SK-N-SH treated with all-trans-retinoic acid at 6 μM for 48 hours (cell line): ENCODE measurements at regions not wholly inside any gene's neighbourhood (a gene's known extent, or its start where the extent isn't known, plus 50 kb on each side); places are given as distances from the start of the nearest gene placed in this dataset.

Experiments
- ATAC-seq: fragments of 200-7000 bp; cut with Tn5 transposase; 3 replicates; pipeline ENCODE4 v1.9.1; 2020; ENCODE audit warnings: mild to moderate bottlenecking, moderate library complexity
- ARNTL ChIP-seq: fragments of 450-650 bp; formaldehyde crosslinking; IDR thresholded peaks from 2 replicates; pipeline ENCODE4 v1.5.0; 2020; ENCODE audit warnings: low read depth, mild to moderate bottlenecking, moderate library complexity, borderline replicate concordance
- BACH2 ChIP-seq: fragments of 250-450 bp; sonication (Bioruptor Pico); IDR thresholded peaks from 2 replicates; pipeline ENCODE4 v1.9.0; 2021; ENCODE audit warnings: mild to moderate bottlenecking, borderline replicate concordance
- CREB5 ChIP-seq: fragments of 250-450 bp; sonication (Bioruptor Pico); IDR thresholded peaks from 2 replicates; pipeline ENCODE4 v1.5.1; 2020; ENCODE audit warnings: low read depth, mild to moderate bottlenecking, moderate library complexity
- CSDC2 ChIP-seq: fragments of 250-450 bp; sonication (Bioruptor Pico); IDR thresholded peaks from 2 replicates; pipeline ENCODE4 v1.5.0; 2020; ENCODE audit warnings: mild to moderate bottlenecking, moderate library complexity
- ESRRG ChIP-seq: fragments of 250-450 bp; sonication (Bioruptor Pico); IDR thresholded peaks from 2 replicates; pipeline ENCODE4 v1.6.1; 2021; ENCODE audit warnings: mild to moderate bottlenecking
- GLIS3 ChIP-seq: fragments of 250-450 bp; sonication (Bioruptor Pico); IDR thresholded peaks from 2 replicates; pipeline ENCODE4 v1.5.0; 2020; ENCODE audit warnings: mild to moderate bottlenecking, moderate library complexity
- ISL1 ChIP-seq: fragments of 250-450 bp; sonication (Bioruptor Pico); IDR thresholded peaks from 2 replicates; pipeline ENCODE4 v2.1.2; 2022; ENCODE audit warnings: mild to moderate bottlenecking, moderate library complexity
- OSR1 ChIP-seq: fragments of 250-450 bp; sonication (Bioruptor Pico); IDR thresholded peaks from 2 replicates; pipeline ENCODE4 v1.8.0; 2022; ENCODE audit warnings: moderate library complexity, mild to moderate bottlenecking, inconsistent platforms
- POU6F1 ChIP-seq: fragments of 250-450 bp; sonication (Bioruptor Pico); IDR thresholded peaks from 2 replicates; pipeline ENCODE4 v1.8.0; 2021; ENCODE audit warnings: low read depth, mild to moderate bottlenecking, moderate library complexity, borderline replicate concordance
- PPARA ChIP-seq: fragments of 250-450 bp; sonication (Bioruptor Pico); IDR thresholded peaks from 2 replicates; pipeline ENCODE4 v1.5.0; 2020; ENCODE audit warnings: mild to moderate bottlenecking, borderline replicate concordance
- TCF4 ChIP-seq: fragments of 250-450 bp; sonication (Bioruptor Pico); IDR thresholded peaks from 2 replicates; pipeline ENCODE4 v1.8.0; 2021; ENCODE audit warnings: mild to moderate bottlenecking, moderate library complexity, borderline replicate concordance
- TSHZ2 ChIP-seq: fragments of 250-450 bp; sonication (Bioruptor Pico); IDR thresholded peaks from 2 replicates; pipeline ENCODE4 v1.5.0; 2020; ENCODE audit warnings: mild to moderate bottlenecking, moderate library complexity
- ZC3H10 ChIP-seq: fragments of 250-450 bp; sonication (Bioruptor Pico); IDR thresholded peaks from 2 replicates; pipeline ENCODE4 v1.5.1; 2021; ENCODE audit warnings: mild to moderate bottlenecking, moderate library complexity
- ZFP30 ChIP-seq: fragments of 450-650 bp; formaldehyde crosslinking; IDR thresholded peaks from 2 replicates; pipeline ENCODE4 v1.5.0; 2022; ENCODE audit warnings: mild to moderate bottlenecking, moderate library complexity
- ZNF565 ChIP-seq: fragments of 450-650 bp; formaldehyde crosslinking; conservative IDR thresholded peaks from 2 replicates; pipeline ENCODE4 v1.5.0; 2020; ENCODE audit warnings: low read depth, mild to moderate bottlenecking, moderate library complexity
- ZNF70 ChIP-seq: fragments of 450-650 bp; formaldehyde crosslinking; IDR thresholded peaks from 2 replicates; pipeline ENCODE4 v1.5.0; 2020; ENCODE audit warnings: mild to moderate bottlenecking, moderate library complexity
- ZNF8 ChIP-seq: fragments of 450-650 bp; formaldehyde crosslinking; IDR thresholded peaks from 2 replicates; pipeline ENCODE4 v1.5.0; 2020; ENCODE audit warnings: mild to moderate bottlenecking, moderate library complexity
- TF ChIP-seq, protein P1 (sequence below): fragments of 250-450 bp; sonication (Bioruptor Pico); IDR thresholded peaks from 2 replicates; pipeline ENCODE4 v1.5.1; 2021; ENCODE audit warnings: mild to moderate bottlenecking, moderate library complexity

DNA sequence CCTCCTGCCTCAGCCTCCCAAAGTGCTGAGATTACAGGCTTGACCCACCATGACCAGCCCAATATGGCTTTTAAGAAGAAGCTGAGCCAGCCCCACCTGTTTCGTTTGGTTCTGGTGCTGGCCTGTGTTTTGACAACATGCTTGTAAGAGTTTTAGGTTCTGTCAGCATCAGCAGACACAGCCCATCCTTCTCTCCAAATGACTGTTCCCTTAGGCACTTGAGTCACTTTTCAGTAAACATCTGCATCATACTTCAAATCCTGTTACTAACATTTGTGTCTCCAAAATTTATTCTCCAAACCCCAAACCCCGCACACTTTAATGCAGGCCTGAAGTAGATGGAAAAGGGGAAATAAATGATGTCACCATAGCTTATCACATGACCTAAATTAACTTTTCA is 1118.5 kb downstream of the TSN start:
- TF ChIP-seq TCF4 (no peak), ZC3H10 (CRISPR knock-in tag) (no peak), TSHZ2 (CRISPR knock-in tag) (no peak), ZFP30 (CRISPR knock-in tag) (no peak), CREB5 (CRISPR knock-in tag) (no peak), ZNF565 (CRISPR knock-in tag) (no peak), ZNF70 (CRISPR knock-in tag) (no peak), POU6F1 (no peak)
- no peak for ATAC-seq

- no peak for ATAC-seq
- TF ChIP-seq ARNTL (CRISPR knock-in tag), result no peak
- TF ChIP-seq TSHZ2 (CRISPR knock-in tag), result no peak
- no peak for TF ChIP-seq PPARA (CRISPR knock-in tag)
- TF ChIP-seq ESRRG (CRISPR knock-in tag), result no peak
- no peak for TF ChIP-seq POU6F1
- TF ChIP-seq ISL1 (CRISPR knock-in tag), result no peak
- TF ChIP-seq ZNF70 (CRISPR knock-in tag), result no peak
- TF ChIP-seq GLIS3 (CRISPR knock-in tag), result no peak
- TF ChIP-seq CSDC2 (CRISPR knock-in tag), result no peak
- no peak for TF ChIP-seq BACH2 (CRISPR knock-in tag)
- TF ChIP-seq, protein P1, sequence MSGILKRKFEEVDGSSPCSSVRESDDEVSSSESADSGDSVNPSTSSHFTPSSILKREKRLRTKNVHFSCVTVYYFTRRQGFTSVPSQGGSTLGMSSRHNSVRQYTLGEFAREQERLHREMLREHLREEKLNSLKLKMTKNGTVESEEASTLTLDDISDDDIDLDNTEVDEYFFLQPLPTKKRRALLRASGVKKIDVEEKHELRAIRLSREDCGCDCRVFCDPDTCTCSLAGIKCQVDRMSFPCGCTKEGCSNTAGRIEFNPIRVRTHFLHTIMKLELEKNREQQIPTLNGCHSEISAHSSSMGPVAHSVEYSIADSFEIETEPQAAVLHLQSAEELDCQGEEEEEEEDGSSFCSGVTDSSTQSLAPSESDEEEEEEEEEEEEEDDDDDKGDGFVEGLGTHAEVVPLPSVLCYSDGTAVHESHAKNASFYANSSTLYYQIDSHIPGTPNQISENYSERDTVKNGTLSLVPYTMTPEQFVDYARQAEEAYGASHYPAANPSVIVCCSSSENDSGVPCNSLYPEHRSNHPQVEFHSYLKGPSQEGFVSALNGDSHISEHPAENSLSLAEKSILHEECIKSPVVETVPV, result no peak
- TF ChIP-seq OSR1 (CRISPR knock-in tag), result no peak
Measured at GRCh38 chr2:122875091-122875865, 1119.8 kb downstream of the TSN start.

- no peak for ATAC-seq
- TF ChIP-seq ZNF8 (CRISPR knock-in tag), result no peak
- TF ChIP-seq, all 23 proteins: peak for 0
Measured at GRCh38 chr2:122883849-122884248, 1128.4 kb downstream of the TSN start.
